VCaP (cell line): ENCODE measurements at regions not wholly inside any gene's neighbourhood (a gene's known extent, or its start where the extent isn't known, plus 50 kb on each side); places are given as distances from the start of the nearest gene placed in this dataset.

ENCODE experiments used
- H3K27ac ChIP-seq: fragments of 450-650 bp; 2 replicates; pipeline ENCODE4 v1.5.1; 2017
- CTCF ChIP-seq: fragments of 450-650 bp; conservative IDR thresholded peaks from 2 replicates; pipeline ENCODE4 v1.5.1; 2017; ENCODE audit warnings: mild to moderate bottlenecking, moderate library complexity

GRCh38 chr11:134784046-134784445, 372.0 kb upstream of the B3GAT1 start:
- TF ChIP-seq CTCF = no peak

DNA sequence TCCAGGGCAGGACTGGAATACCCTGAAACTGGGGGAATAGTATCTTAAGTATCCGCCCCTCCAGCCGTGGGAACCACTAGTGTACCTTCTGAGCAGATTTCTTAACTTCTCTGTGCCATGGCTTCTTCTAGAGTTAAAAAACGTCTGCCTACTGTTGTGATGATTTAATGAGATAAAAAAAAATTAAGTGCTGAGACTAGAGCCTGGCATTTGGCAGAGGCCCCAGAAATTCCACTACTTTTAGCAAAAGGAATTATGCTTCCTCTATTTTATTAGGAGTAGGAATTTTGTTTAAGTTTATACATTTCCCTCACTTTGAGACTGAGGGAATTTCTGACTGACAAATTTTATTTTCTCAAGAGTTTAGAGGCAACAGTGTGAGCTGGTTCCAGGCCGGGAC, 371.2 kb upstream of the B3GAT1 start:
- TF ChIP-seq CTCF = no peak
- no peak overlapping the region for H3K27ac ChIP-seq

More at GRCh38 chr11:134784046-134784445, 372.0 kb upstream of the B3GAT1 start:
- no peak overlapping the region for H3K27ac ChIP-seq

DNA sequence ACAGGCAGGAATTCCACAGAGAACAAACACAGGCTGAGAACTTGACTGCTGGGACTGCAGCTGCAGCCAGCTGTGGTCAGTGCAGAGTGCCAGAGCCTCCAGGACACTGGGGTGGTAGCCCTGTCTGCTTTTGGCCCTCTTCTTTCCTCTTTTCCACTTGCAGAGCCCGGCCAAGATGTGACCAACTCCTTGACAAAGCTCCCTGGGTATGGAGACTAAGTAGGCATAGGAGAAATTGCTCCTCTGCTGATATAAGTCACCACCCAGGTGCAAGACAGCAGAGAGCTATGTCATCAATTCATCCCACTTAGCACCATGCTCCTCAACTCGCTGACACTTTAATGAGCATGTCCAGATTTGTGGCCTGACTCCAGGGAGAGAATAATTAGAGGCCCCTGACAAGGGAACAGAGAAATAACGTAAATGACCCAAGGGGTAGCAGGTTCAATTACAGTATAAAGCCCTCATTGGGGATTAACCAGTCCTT, 369.4 kb upstream of the B3GAT1 start:
- TF ChIP-seq CTCF = no peak
- no peak overlapping the region for H3K27ac ChIP-seq

GRCh38 chr11:134780486-134781147, 368.6 kb upstream of the B3GAT1 start:
- no peak for TF ChIP-seq CTCF
- no peak overlapping the region for H3K27ac ChIP-seq

- no peak for TF ChIP-seq CTCF
- no peak overlapping the region for H3K27ac ChIP-seq
These were observed 367.1 kb upstream of the B3GAT1 start for GRCh38 chr11:134779179-134779578.

GRCh38 chr11:134768463-134768862, 356.4 kb upstream of the B3GAT1 start:
- no peak overlapping the region for H3K27ac ChIP-seq
- no peak for TF ChIP-seq CTCF

- no peak for TF ChIP-seq CTCF
- H3K27ac ChIP-seq = no peak overlapping the region
These were observed 353.5 kb upstream of the B3GAT1 start for GRCh38 chr11:134765565-134765964.
